Mesenteric fat pad (tissue), 1 donor: ENCODE measurements at regions not wholly inside any gene's neighbourhood (a gene's known extent, or its start where the extent isn't known, plus 50 kb on each side); places are given as distances from the start of the nearest gene placed in this dataset.
"Not testable (repeated sequence)": the region's sequence is repeated elsewhere in the genome, so short reads cannot be mapped to it uniquely, and the experiment has no call there.

Experiments used
- DNase-seq: peaks from one replicate; pipeline ENCODE4 v3.0.0-alpha.2; 2020; ENCODE audit warnings: low spot score
- donor health status: DM: yes; HTN: yes; CAD: no.

DNA sequence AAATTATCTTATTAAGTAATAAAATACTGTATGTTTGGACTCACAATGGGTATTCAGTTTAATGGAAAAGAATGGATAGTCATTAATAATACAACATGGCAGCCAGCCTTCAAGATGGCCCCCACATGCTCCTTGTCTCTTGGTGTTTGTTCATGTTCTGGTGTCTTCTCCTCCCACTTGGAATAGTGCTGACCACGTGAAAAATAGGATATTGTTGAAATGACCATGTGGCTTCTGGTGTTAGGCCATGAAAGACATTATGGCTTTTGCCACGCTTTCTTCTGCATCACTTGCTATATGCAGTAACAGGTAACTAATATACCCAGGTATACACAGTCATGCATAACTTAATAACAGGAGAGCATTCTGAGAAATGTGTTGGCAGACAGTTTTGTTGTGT is 341.0 kb downstream of the KCNJ2 start:
- no peak for DNase-seq

DNA sequence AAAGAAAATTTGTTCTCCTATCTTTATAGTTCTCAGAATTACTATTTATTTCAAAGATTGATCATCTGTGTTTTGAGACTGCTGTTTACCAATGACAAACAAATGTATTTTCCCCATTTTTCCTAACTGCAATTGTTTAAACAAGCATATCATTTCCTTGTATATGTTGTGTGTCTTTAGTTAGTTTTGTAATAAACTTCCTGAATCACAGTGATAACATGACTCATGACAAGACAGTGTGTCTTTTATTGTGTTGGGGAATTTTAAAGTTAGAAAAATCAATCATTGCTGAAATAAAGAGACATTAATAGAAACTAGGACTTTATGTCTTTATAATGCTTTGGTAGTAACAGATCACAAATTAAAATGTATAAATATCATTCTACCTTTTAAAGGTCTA is 348.5 kb downstream of the KCNJ2 start:
- no peak for DNase-seq

DNA sequence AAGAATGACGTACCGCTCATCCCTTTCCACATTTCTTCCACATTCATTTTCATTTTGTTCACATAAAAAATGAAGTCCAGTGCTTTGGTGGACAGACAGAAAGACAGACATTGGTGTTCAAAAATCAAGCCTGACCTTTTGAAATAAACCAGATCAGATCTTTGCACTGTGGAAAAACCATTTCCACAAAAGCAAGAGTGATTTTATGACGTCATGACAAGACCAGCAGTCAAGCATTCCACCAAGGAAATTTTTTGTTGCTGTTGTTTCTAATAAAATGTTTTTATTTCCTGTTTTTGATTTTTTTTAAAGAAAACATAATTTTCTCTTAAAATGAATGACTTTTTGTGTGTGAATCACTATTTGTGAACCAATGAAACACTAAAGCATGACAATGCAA is 350.0 kb downstream of the KCNJ2 start:
- DNase-seq, result no peak

- DNase-seq, result no peak
Observed at GRCh38 chr17:70520447-70520846, 351.1 kb downstream of the KCNJ2 start.

GRCh38 chr17:70520956-70521355 is 351.6 kb downstream of the KCNJ2 start:
- DNase-seq, result no peak

DNA sequence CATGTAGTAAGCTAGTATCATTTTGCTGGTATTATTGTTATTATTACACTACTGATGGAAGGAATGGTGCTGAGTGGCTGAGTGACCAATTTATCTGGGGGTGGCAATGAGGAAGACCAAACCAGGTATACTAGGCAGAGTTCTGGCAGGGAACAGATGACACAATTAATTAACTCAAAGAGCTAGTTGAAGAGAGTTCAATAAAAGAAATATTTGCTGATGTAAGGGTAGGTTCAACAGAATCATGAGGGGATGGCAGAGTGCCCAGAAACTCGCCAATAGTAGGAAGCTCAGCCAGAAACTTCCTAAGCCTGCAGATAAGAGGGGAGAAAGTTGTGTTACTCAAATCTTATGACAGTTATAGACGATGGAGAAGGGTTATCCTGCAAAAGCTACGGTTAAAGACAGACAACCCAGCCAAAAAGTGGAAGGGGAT is 352.5 kb downstream of the KCNJ2 start:
- DNase-seq, result no peak

GRCh38 chr17:70523426-70523825 is 354.1 kb downstream of the KCNJ2 start:
- no peak for DNase-seq

- not testable (repeated sequence) for DNase-seq
Observed at GRCh38 chr17:70525035-70525434, 355.7 kb downstream of the KCNJ2 start.

DNA sequence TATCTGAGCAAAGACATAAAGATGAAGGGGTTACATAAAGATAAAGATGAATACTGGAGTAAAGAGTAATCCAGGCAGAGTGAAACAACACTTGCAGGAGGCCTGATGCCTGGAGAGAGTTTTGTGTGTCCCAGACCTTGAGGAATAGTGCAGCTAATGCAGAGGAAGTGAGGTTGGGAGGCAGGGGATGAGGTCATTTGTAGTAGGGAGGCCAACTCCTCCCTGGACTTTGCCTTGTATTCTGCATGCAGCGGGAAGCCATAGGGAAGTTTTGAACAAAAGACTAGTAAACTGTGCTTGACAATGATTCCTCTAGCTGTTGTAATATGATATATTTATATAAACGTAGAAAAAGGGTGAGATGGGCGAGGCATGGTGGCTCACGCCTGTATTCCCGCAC is 356.6 kb downstream of the KCNJ2 start:
- no peak for DNase-seq

DNA sequence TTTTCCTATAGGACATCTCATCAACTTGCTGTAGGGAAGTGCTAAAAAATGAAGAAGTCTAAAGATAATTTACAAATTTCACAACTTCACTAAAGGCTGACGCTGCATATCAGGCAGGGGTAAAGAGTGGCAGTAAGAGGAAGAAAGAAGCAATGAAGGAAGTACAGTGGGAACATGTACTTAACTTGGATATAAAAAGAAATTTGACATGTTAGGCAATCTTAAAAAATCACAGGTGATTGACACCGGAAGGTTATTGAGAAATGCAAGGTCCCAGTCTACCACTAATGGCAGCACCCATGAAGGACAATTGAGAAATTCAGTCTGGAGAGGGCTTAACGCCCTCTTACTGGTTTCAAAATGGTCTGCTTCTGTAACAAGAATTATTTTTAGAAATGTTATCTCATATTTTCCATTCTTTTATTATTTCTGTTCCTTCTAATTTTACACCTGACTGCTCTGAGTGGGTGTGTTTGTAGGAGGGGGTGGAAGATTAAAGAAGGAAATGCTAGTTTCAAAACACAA is 358.1 kb downstream of the KCNJ2 start:
- no peak for DNase-seq

DNA sequence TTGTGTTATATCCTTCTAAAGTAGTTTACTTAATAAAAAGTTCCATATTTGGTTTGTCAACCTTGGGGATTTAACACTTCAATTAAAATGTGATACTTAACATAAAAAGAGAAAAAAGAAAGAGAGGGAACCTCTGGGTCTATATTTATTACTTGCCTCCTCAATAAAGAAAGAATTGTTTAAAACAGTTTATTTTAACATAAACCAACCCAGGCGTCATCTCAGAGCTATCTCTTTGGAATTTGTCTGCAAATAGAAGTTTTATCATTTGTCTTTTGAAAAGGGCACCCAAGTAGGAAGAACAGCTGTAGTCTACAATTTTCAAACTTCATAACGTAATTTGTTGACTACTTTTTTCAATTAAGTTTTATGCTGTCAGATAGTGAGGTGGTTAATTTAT is 364.1 kb downstream of the KCNJ2 start:
- DNase-seq, result no peak

DNA sequence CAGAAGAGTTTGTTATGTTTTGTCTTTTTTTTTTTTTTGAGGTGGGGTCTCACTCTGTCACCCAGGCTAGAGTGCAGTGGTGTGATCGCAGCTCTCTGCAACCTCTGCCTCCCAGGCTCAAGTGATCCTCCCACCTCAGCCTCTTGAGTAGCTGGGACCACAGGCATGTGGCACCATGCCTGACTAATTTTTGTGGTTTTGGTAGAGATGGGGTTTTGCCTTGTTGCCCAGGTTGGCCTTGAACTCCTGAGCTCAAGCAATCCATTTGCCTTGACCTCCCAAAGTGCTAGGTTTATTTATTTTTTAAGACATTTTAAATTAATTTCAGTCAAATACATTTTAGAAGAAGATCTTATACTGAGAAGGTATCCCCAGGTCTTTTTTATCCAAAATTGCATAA is 366.7 kb downstream of the KCNJ2 start:
- no peak for DNase-seq

DNA sequence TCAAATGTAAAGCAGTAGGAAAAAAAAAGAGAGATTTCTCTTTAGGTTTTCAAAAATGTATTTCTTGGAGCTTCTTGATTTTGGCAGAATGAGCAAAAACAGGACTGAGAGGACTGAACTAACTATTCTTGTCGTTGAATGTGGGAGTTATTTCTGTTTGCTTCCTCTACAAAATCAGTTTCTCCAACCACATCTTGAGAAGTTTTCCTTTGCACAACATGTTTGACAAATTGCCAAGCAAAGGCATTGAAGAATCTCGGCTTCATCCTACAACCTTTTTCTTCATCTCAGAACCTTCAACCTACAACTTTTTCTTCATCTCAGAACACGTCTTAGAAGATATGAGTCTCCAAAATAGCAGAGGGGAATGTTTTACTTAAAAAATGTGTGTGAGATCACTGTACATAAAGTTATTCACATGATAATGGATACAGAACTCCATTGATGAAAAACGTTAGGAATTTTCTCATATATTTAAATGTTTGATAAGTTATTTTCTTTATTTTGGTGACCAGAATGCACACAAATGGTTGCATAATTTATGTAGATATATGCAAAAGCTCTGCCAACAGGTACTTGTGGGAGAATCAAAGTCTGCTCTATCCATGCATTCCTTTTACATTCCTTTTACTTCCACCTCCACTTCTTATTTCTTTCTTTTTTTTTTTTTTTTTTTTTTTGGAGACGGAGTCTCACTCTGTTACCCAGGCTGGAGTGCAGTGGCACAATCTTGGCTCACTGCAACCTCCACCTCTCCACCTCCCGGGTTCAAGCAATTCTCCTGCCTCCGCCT is 370.0 kb downstream of the KCNJ2 start:
- DNase-seq, result no peak

- DNase-seq, result no peak
Observed at GRCh38 chr17:70542876-70543275, 373.5 kb downstream of the KCNJ2 start.

- DNase-seq, result no peak
Observed at GRCh38 chr17:70544317-70544716, 375.0 kb downstream of the KCNJ2 start.

- DNase-seq, result no peak
Observed at GRCh38 chr17:70552230-70552981, 383.1 kb downstream of the KCNJ2 start.

GRCh38 chr17:70552982-70553334 is 383.6 kb downstream of the KCNJ2 start:
- no peak for DNase-seq

GRCh38 chr17:70555723-70556122 is 386.4 kb downstream of the KCNJ2 start:
- no peak for DNase-seq

- DNase-seq, result no peak
Observed at GRCh38 chr17:70558821-70559220, 389.5 kb downstream of the KCNJ2 start.

DNA sequence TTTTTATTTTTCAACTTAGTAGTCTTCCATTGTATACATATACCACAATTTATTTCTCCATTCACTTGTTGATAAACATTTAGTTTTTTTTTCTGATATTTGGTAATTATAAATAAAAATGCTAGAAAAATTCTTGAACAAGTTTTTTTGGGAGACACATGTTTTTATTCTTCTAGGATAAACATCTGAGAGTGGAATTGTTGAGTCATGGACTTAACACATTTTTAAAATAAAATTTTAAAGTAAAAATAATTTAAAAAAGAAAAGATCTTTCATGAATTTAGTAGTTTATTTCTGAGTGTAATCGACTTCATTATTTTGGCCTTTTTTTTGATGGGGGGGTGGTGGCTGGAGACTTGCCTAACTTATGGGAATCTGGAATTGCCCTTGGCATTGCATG is 391.1 kb downstream of the KCNJ2 start:
- DNase-seq, result no peak

DNA sequence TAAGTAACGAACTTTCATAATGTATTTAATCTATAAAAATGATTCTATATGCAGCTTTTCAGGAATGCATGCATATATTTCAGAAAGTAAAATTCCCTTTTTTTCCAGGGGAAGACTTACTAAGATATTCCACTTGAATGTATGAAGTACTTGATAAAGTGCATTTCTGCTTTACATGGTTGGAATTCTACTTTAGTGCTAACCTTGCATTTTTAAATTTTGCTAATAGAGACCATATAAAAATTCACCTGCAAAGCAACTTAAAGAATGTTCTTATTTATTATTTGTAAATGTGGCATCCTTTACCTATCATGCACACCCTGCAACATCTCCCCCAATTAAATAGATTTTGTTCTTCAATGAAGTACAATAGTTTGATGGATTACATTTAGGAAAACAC is 392.8 kb downstream of the KCNJ2 start:
- DNase-seq, result no peak

- DNase-seq, result no peak
Observed at GRCh38 chr17:70563281-70563820, 394.0 kb downstream of the KCNJ2 start.
